NCI-H1105 (cell line): ENCODE measurements at regions not wholly inside any gene's neighbourhood (a gene's known extent, or its start where the extent isn't known, plus 50 kb on each side); places are given as distances from the start of the nearest gene placed in this dataset.
"Not testable (repeated sequence)": the region's sequence is repeated elsewhere in the genome, so short reads cannot be mapped to it uniquely, and the experiment has no call there.

Source experiments
- DNase-seq: peaks from one replicate; lab custom pipeline; 2025; lab: John Stamatoyannopoulos, UW

GRCh38 chr1:244106837-244107493, 55.9 kb downstream of the ZBTB18 start:
- DNase-seq: peak; percentile 24

- no peak for DNase-seq
Observed at GRCh38 chr1:244111027-244111426, 59.9 kb downstream of the ZBTB18 start.

GRCh38 chr1:244112041-244112440, 61.0 kb downstream of the ZBTB18 start:
- DNase-seq: no peak

- DNase-seq: no peak
Observed at GRCh38 chr1:244112636-244113035, 61.6 kb downstream of the ZBTB18 start.

- no peak for DNase-seq
Observed at GRCh38 chr1:244113532-244114320, 62.6 kb downstream of the ZBTB18 start.

GRCh38 chr1:244114892-244115291, 63.8 kb downstream of the ZBTB18 start:
- DNase-seq: no peak

GRCh38 chr1:244116946-244117345, 65.9 kb downstream of the ZBTB18 start:
- no peak for DNase-seq

GRCh38 chr1:244118109-244118761, 67.2 kb downstream of the ZBTB18 start:
- DNase-seq: no peak

- DNase-seq: no peak
Observed at GRCh38 chr1:244128591-244129383, 77.7 kb downstream of the ZBTB18 start.

GRCh38 chr1:244137276-244137675, 86.2 kb downstream of the ZBTB18 start:
- no peak for DNase-seq

- DNase-seq: no peak
Observed at GRCh38 chr1:244137725-244138124, 86.6 kb downstream of the ZBTB18 start.

- no peak for DNase-seq
Observed at GRCh38 chr1:244138399-244138798, 87.3 kb downstream of the ZBTB18 start.

GRCh38 chr1:244139655-244140054, 88.6 kb downstream of the ZBTB18 start:
- no peak for DNase-seq

GRCh38 chr1:244140420-244140819, 89.3 kb downstream of the ZBTB18 start:
- no peak for DNase-seq

GRCh38 chr1:244144053-244144452, 93.0 kb downstream of the ZBTB18 start:
- no peak for DNase-seq

- DNase-seq: no peak
Observed at GRCh38 chr1:244150071-244150470, 99.0 kb downstream of the ZBTB18 start.

- no peak for DNase-seq
Observed at GRCh38 chr1:244150665-244151064, 99.6 kb downstream of the ZBTB18 start.

GRCh38 chr1:244151537-244151936, 100.5 kb downstream of the ZBTB18 start:
- no peak for DNase-seq

- DNase-seq: no peak
Observed at GRCh38 chr1:244154508-244154871, 103.4 kb downstream of the ZBTB18 start.

GRCh38 chr1:244154872-244155531, 103.9 kb downstream of the ZBTB18 start:
- no peak for DNase-seq

GRCh38 chr1:244155661-244156060, 104.6 kb downstream of the ZBTB18 start:
- no peak for DNase-seq

- not testable (repeated sequence) for DNase-seq
Observed at GRCh38 chr1:244156617-244157016, 105.5 kb downstream of the ZBTB18 start.
